Mesothelial cell of epicardium (in vitro differentiated cells): ENCODE measurements at regions not wholly inside any gene's neighbourhood (a gene's known extent, or its start where the extent isn't known, plus 50 kb on each side); places are given as distances from the start of the nearest gene placed in this dataset.
A peak's percentile ranks its signal among the peaks of the same experiment; 100 is the strongest.

Experiments used
- DNase-seq, 2 experiments: peaks; one replicate each; pipeline ENCODE4 v3.0.0; 2021; ENCODE audit warnings: low spot score in 2 of 2; ENCODE audit not compliant: unreplicated experiment in 2 of 2
- H3K27ac Mint-ChIP-seq: 2 replicates; pipeline ENCODE4 v1.8.0; 2021; ENCODE audit warnings: mixed read lengths
- H3K27me3 Mint-ChIP-seq: 2 replicates; pipeline ENCODE4 v1.8.0; 2021; ENCODE audit warnings: low read depth, mixed read lengths
- H3K36me3 Mint-ChIP-seq: 2 replicates; pipeline ENCODE4 v1.8.0; 2021; ENCODE audit warnings: mixed read lengths
- H3K4me1 Mint-ChIP-seq: 2 replicates; pipeline ENCODE4 v1.8.0; 2021; ENCODE audit warnings: mixed read lengths
- H3K4me3 Mint-ChIP-seq: 2 replicates; pipeline ENCODE4 v1.8.0; 2021; ENCODE audit warnings: mild to moderate bottlenecking, moderate library complexity, mixed read lengths
- H3K9me3 Mint-ChIP-seq: 2 replicates; pipeline ENCODE4 v1.8.0; 2021; ENCODE audit warnings: mixed read lengths
- TF ChIP-seq, protein P1 (sequence below): fragments of 200-600 bp; sonication (generic); IDR thresholded peaks from one replicate; pipeline ENCODE4 v1.5.0; 2021; ENCODE audit warnings: antibody characterized with exemption; ENCODE audit not compliant: unreplicated experiment

DNA sequence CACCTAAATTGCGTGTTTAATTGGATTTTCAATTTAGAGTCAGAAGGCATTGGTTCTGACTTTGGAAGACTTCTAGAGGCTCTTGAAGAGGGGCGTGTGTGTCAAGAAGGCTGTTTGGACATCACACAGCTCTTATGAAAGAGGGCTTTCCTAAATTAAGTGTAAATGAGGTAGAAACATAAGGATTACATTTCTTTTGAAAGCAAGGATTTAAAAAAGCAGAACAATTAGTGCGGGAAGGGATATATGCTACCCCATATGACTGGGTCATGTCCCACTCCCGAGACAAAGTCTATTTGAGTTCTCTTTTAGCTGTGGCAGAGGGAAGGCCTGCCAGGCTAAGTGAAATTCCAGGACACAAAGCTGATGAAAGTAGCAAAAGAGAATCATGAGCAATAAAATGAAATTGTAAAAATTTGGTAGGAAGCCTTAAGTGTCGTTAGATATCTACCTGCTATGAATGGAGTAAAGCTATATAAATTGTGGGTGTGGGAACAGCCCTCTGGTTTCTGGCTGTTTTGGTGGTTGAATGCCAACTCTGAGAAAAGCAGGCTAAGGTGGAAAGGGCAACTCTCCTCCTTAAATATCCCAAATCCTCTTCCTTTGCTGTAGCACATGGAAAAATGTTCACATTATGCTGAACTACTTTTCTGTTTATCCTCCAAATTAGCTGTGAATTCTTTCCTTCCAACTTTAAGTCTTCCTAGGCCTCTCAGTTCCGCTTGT lies 100.6 kb upstream of the TSC22D2 start:
- Mint-ChIP-seq H3K9me3 (peaks cover 11% of the 10 kb centered on the region), H3K4me1 (peaks cover 27% of the 10 kb centered on the region), H3K4me3 (no peak overlapping the region), H3K27me3 (no peaks in the 10 kb centered on the region), H3K27ac (peak overlapping the region; percentile 70), H3K36me3 (no peaks in the 10 kb centered on the region)
- TF ChIP-seq, protein P1, sequence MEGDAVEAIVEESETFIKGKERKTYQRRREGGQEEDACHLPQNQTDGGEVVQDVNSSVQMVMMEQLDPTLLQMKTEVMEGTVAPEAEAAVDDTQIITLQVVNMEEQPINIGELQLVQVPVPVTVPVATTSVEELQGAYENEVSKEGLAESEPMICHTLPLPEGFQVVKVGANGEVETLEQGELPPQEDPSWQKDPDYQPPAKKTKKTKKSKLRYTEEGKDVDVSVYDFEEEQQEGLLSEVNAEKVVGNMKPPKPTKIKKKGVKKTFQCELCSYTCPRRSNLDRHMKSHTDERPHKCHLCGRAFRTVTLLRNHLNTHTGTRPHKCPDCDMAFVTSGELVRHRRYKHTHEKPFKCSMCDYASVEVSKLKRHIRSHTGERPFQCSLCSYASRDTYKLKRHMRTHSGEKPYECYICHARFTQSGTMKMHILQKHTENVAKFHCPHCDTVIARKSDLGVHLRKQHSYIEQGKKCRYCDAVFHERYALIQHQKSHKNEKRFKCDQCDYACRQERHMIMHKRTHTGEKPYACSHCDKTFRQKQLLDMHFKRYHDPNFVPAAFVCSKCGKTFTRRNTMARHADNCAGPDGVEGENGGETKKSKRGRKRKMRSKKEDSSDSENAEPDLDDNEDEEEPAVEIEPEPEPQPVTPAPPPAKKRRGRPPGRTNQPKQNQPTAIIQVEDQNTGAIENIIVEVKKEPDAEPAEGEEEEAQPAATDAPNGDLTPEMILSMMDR = no peak
- DNase-seq = no peak

DNA sequence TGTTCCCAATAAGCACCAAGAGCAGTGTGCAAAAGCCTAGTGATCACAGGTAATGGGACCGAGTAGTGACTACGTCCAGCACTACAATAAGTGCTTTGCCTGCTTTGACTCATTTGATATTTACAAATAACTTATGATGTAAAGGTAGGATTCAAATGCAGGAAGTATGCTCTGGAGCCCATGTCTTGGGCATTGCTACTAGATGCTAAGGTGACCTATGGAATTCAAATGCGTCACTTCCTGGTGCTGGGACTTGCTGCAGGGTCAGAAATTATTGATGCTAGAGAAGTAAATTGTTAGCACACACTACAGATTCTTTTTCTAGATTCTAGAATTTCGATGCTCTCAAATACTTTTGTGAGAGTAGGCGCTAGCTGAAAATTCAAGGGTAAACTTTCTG lies 101.2 kb upstream of the TSC22D2 start:
- Mint-ChIP-seq H3K9me3 (peaks cover 6% of the 10 kb centered on the region), H3K27me3 (no peaks in the 10 kb centered on the region), H3K4me3 (no peak overlapping the region), H3K36me3 (no peaks in the 10 kb centered on the region), H3K4me1 (peaks cover 30% of the 10 kb centered on the region), H3K27ac (no peak overlapping the region)
- TF ChIP-seq, protein P1 = no peak
- DNase-seq = no peak

DNA sequence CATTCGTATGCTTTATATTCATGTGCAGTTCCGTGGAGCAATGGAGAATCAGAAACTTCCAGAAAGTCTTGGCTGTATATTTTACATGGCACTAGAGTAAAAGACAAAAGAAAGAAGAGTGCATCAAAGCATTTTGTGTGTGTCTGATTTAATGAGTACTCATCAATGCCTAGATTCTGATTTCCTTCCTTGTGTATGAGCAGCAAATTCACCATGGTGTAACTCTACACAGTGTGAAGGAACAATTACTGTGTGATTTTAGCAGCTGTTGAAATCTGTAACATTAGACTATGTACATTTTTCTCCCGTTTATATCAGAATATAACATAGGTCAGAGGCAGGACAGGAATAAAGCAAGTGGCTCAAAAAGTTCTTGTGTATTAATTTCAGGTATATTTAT lies 102.0 kb upstream of the TSC22D2 start:
- Mint-ChIP-seq H3K27me3 (no peaks in the 10 kb centered on the region), H3K36me3 (no peaks in the 10 kb centered on the region), H3K4me3 (no peak overlapping the region), H3K27ac (no peak overlapping the region), H3K9me3 (peaks cover 6% of the 10 kb centered on the region), H3K4me1 (peaks cover 26% of the 10 kb centered on the region)
- TF ChIP-seq, protein P1 = no peak
- no peak for DNase-seq

DNA sequence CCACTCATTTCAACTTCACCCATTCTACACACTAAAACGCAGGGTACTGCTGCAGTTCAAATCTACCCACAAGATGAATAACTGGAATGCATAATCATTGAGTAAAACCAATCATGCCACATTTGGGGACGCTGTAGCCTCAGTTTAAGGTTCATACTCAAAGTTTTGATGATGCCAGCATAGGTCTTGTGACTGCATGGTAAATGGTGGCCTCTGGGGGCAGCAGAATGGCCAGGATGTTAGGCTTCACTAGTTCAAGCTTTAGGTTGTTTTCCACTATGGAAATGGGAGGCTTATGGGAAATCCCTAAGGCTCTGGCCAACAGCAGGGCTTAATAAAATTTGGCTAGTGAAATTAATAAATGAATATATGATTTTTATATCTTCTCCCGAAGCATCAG lies 104.3 kb upstream of the TSC22D2 start:
- no peak overlapping the region for H3K4me3 Mint-ChIP-seq
- TF ChIP-seq, protein P1 = peak; percentile 16
- peaks cover 6% of the 10 kb centered on the region for H3K9me3 Mint-ChIP-seq
- H3K4me1 Mint-ChIP-seq = peaks cover 34% of the 10 kb centered on the region
- no peak for DNase-seq
- no peaks in the 10 kb centered on the region for H3K36me3 Mint-ChIP-seq
- no peak overlapping the region for H3K27ac Mint-ChIP-seq
- no peaks in the 10 kb centered on the region for H3K27me3 Mint-ChIP-seq

DNA sequence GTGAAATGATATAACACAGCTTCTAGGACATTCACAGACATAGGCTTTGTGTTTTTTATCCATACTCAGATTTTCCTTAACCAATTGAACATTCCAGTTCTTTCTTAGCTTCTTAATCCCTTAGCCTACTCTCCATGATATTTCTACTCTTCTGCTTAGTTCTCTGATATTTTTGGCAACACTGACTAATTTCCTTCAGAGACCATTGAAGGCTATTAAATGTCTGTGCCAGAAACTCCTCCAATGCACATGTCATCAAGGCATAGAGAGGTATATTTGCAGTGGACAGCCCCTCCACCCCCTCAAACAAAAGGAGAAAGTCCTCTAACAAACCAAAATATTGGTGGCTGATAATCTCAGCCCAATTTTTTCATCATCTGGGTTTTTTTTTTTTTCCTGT lies 105.9 kb upstream of the TSC22D2 start:
- H3K4me3 Mint-ChIP-seq = no peak overlapping the region

More for the DNA sequence above, 105.9 kb upstream of the TSC22D2 start:
- Mint-ChIP-seq H3K36me3 (no peaks in the 10 kb centered on the region), H3K27me3 (no peaks in the 10 kb centered on the region), H3K27ac (no peak overlapping the region), H3K4me1 (peaks cover 21% of the 10 kb centered on the region), H3K9me3 (no peaks in the 10 kb centered on the region)
- DNase-seq = no peak
- TF ChIP-seq, protein P1 = no peak
